Activated B cell treated with CpG ODN at 0.5 μM for 24 hours (primary cell): ENCODE measurements at regions not wholly inside any gene's neighbourhood (a gene's known extent, or its start where the extent isn't known, plus 50 kb on each side); places are given as distances from the start of the nearest gene placed in this dataset.

Source experiments
- ATAC-seq: fragments of 200-7000 bp; cut with Tn5 transposase; one replicate; pipeline ENCODE4 v1.10.0; 2021; ENCODE audit warnings: low read depth, mild to moderate bottlenecking, moderate library complexity
- CTCF ChIA-PET: fragments of 350-600 bp; sonication (Branson Sonifier 250); formaldehyde crosslinking; loops from one replicate; lab custom pipeline; 2021; ENCODE audit warnings: antibody characterized with exemption; lab: Charles Lee
- POLR2A ChIA-PET: fragments of 350-600 bp; sonication (Branson Sonifier 250); formaldehyde crosslinking; loops from one replicate; lab custom pipeline; 2021; ENCODE audit warnings: antibody characterized with exemption; lab: Charles Lee
- DNase-seq: peaks from one replicate; pipeline ENCODE4 v3.0.0; 2022
- H3K27ac Mint-ChIP-seq: one replicate; pipeline ENCODE4 v1.8.0; 2020; ENCODE audit warnings: mixed read lengths
- H3K27me3 Mint-ChIP-seq: one replicate; pipeline ENCODE4 v1.8.0; 2021; ENCODE audit warnings: mixed read lengths
- H3K36me3 Mint-ChIP-seq: one replicate; pipeline ENCODE4 v1.8.0; 2021; ENCODE audit warnings: low read depth, mixed read lengths
- H3K4me1 Mint-ChIP-seq: one replicate; pipeline ENCODE4 v1.8.0; 2021; ENCODE audit warnings: mixed read lengths
- H3K4me3 Mint-ChIP-seq: one replicate; pipeline ENCODE4 v1.8.0; 2020; ENCODE audit warnings: mild to moderate bottlenecking, mixed read lengths
- H3K9me3 Mint-ChIP-seq: one replicate; pipeline ENCODE4 v1.8.0; 2020; ENCODE audit warnings: mixed read lengths
- CTCF ChIP-seq: fragments of 200-600 bp; IDR thresholded peaks from one replicate; pipeline ENCODE4 v1.8.0; 2022; ENCODE audit warnings: antibody characterized with exemption, mild to moderate bottlenecking
- intact Hi-C: fragments of 100-400 bp; cut with micrococcal nuclease; formaldehyde crosslinking; loops from one replicate; pipeline ENCODE4 v1.15.1; 2024

GRCh38 chr18:27605107-27605834 is 420.2 kb upstream of the CHST9 start:
- Mint-ChIP-seq H3K9me3 (no peaks in the 10 kb centered on the region), H3K4me3 (no peak overlapping the region), H3K27me3 (no peaks in the 10 kb centered on the region), H3K36me3 (no peaks in the 10 kb centered on the region), H3K4me1 (no peaks in the 10 kb centered on the region), H3K27ac (no peak overlapping the region)
- ChIA-PET CTCF (interaction anchor here (0.6 to 1.2 kb wide), 4 partner anchors 8 to 20 kb away, joined by 3 to 8 read pairs (median 3); no protein-coding TSS in a partner anchor), POLR2A (no interaction called here)
- intact Hi-C loops, result no loop called here
- ATAC-seq (no peak), DNase-seq (no peak)
- TF ChIP-seq CTCF, result no peak

- Mint-ChIP-seq H3K36me3 (no peaks in the 10 kb centered on the region), H3K27me3 (no peaks in the 10 kb centered on the region), H3K4me1 (no peaks in the 10 kb centered on the region), H3K4me3 (no peak overlapping the region), H3K27ac (no peak overlapping the region), H3K9me3 (no peaks in the 10 kb centered on the region)
- ChIA-PET CTCF (interaction anchor here (0.6 to 1.2 kb wide), 3 partner anchors 8 to 20 kb away, joined by 3 to 8 read pairs (median 3); no protein-coding TSS in a partner anchor), POLR2A (no interaction called here)
- TF ChIP-seq CTCF, result no peak
- ATAC-seq (no peak), DNase-seq (no peak)
- intact Hi-C loops, result loop anchor here (5.0 kb wide), 1 partner anchor 587 kb away; no protein-coding TSS in a partner anchor
Observed at GRCh38 chr18:27604583-27604982, 419.5 kb upstream of the CHST9 start.

- POLR2A ChIA-PET, result no interaction called here
- no peaks in the 10 kb centered on the region for H3K9me3 Mint-ChIP-seq
- intact Hi-C loops, result loop anchor here (5.0 kb wide), 1 partner anchor 585 kb away; no protein-coding TSS in a partner anchor
- no peak for TF ChIP-seq CTCF
- H3K36me3 Mint-ChIP-seq, result no peaks in the 10 kb centered on the region
- DNase-seq (no peak), ATAC-seq (no peak)
- no peaks in the 10 kb centered on the region for H3K4me1 Mint-ChIP-seq
- H3K4me3 Mint-ChIP-seq, result no peak overlapping the region
- H3K27me3 Mint-ChIP-seq, result no peaks in the 10 kb centered on the region
- H3K27ac Mint-ChIP-seq, result no peak overlapping the region
- CTCF ChIA-PET, result no interaction called here
Observed at GRCh38 chr18:27602092-27602491, 417.0 kb upstream of the CHST9 start.

GRCh38 chr18:27600245-27600644 is 415.1 kb upstream of the CHST9 start:
- H3K4me1 Mint-ChIP-seq, result no peaks in the 10 kb centered on the region
- H3K27ac Mint-ChIP-seq, result no peak overlapping the region
- H3K9me3 Mint-ChIP-seq, result no peaks in the 10 kb centered on the region
- no peaks in the 10 kb centered on the region for H3K27me3 Mint-ChIP-seq
- no peaks in the 10 kb centered on the region for H3K36me3 Mint-ChIP-seq
- H3K4me3 Mint-ChIP-seq, result no peak overlapping the region
- TF ChIP-seq CTCF, result no peak
- DNase-seq, result no peak
- no peak for ATAC-seq
- intact Hi-C loops, result loop anchor here (5.0 kb wide), 1 partner anchor 583 kb away; no protein-coding TSS in a partner anchor
- ChIA-PET CTCF (interaction anchor here (1.2 kb wide), 2 partner anchors 13 to 15 kb away, joined by 4 to 5 read pairs; no protein-coding TSS in a partner anchor), POLR2A (no interaction called here)

GRCh38 chr18:27599202-27599829 is 414.2 kb upstream of the CHST9 start:
- H3K4me3 Mint-ChIP-seq, result no peak overlapping the region
- intact Hi-C loops, result loop anchor here (2.0 to 5.0 kb wide), 3 partner anchors 592 to 1677 kb away; no protein-coding TSS in a partner anchor
- ATAC-seq (no peak), DNase-seq (no peak)
- no peak for TF ChIP-seq CTCF
- ChIA-PET CTCF (interaction anchor here (0.6 to 1.2 kb wide), 4 partner anchors 14 to 1292 kb away, joined by 3 to 5 read pairs (median 4); no protein-coding TSS in a partner anchor), POLR2A (no interaction called here)
- no peaks in the 10 kb centered on the region for H3K9me3 Mint-ChIP-seq
- H3K36me3 Mint-ChIP-seq, result no peaks in the 10 kb centered on the region
- H3K27ac Mint-ChIP-seq, result no peak overlapping the region
- H3K4me1 Mint-ChIP-seq, result no peaks in the 10 kb centered on the region
- H3K27me3 Mint-ChIP-seq, result no peaks in the 10 kb centered on the region
